Muscle of leg (tissue), 3 donors: ENCODE measurements at regions not wholly inside any gene's neighbourhood (a gene's known extent, or its start where the extent isn't known, plus 50 kb on each side); places are given as distances from the start of the nearest gene placed in this dataset.

ENCODE experiments used
- DNase-seq: peaks from one replicate; pipeline ENCODE4 v3.0.0; 2013
- H3K27ac ChIP-seq: one replicate; pipeline ENCODE4 v1.5.1; 2013; ENCODE audit warnings: mild to moderate bottlenecking, low read length, control low read depth
- H3K27me3 ChIP-seq: one replicate; pipeline ENCODE4 v1.6.1; 2013; ENCODE audit warnings: low read length; ENCODE audit not compliant: control insufficient read depth, insufficient read depth
- H3K36me3 ChIP-seq: one replicate; pipeline ENCODE4 v1.6.1; 2013; ENCODE audit warnings: low read length; ENCODE audit not compliant: control insufficient read depth, insufficient read depth
- H3K4me1 ChIP-seq: one replicate; pipeline ENCODE4 v1.6.1; 2013; ENCODE audit warnings: low read length; ENCODE audit not compliant: control insufficient read depth, insufficient read depth
- H3K4me3 ChIP-seq: one replicate; pipeline ENCODE4 v1.5.1; 2013; ENCODE audit warnings: low read length, control low read depth
- H3K9me3 ChIP-seq: replicated peaks from 2 replicates; pipeline ENCODE4 v1.6.1; 2013; ENCODE audit warnings: low read depth, low read length; ENCODE audit not compliant: control insufficient read depth
- WGBS: methylation state at CpG from one replicate; pipeline ENCODE4 v1.1.5; 2013; ENCODE audit warnings: missing lambda C conversion rate; ENCODE audit not compliant: insufficient coverage; 5-methylcytosine and 5-hydroxymethylcytosine counted together

- 46% methylated on average over 12 of the region's 15 CpGs for WGBS
- no peak for DNase-seq
- H3K27ac ChIP-seq = peak overlapping the region; percentile 85
- no peaks in the 10 kb centered on the region for H3K9me3 ChIP-seq
- peaks cover 23% of the 10 kb centered on the region for H3K36me3 ChIP-seq
- peaks cover 43% of the 10 kb centered on the region for H3K27me3 ChIP-seq
- peaks cover 93% of the 10 kb centered on the region for H3K4me1 ChIP-seq
- H3K4me3 ChIP-seq = no peak overlapping the region
These were observed 81.1 kb upstream of the SLCO4A1 start for GRCh38 chr20:62561182-62561581.

GRCh38 chr20:62561948-62562347 lies 80.4 kb upstream of the SLCO4A1 start:
- 31% methylated on average over 13 of the region's 16 CpGs for WGBS
- no peak for DNase-seq
- Histone ChIP-seq H3K9me3 (no peaks in the 10 kb centered on the region), H3K27me3 (peaks cover 36% of the 10 kb centered on the region), H3K4me3 (no peak overlapping the region), H3K36me3 (peaks cover 23% of the 10 kb centered on the region), H3K27ac (peak overlapping the region; percentile 85), H3K4me1 (peaks cover 94% of the 10 kb centered on the region)

- Histone ChIP-seq H3K27ac (peak overlapping the region; percentile 85), H3K4me3 (no peak overlapping the region)
- 78% methylated on average over 17 of the region's 18 CpGs for WGBS
These were observed 79.5 kb upstream of the SLCO4A1 start for GRCh38 chr20:62562831-62563230.

GRCh38 chr20:62563561-62563960 lies 78.7 kb upstream of the SLCO4A1 start:
- WGBS = 77% methylated on average over 7 of the region's 15 CpGs
- peaks cover 23% of the 10 kb centered on the region for H3K36me3 ChIP-seq
- H3K27ac ChIP-seq = peak overlapping the region; percentile 59
- no peak overlapping the region for H3K4me3 ChIP-seq
- no peak for DNase-seq
- peaks cover 26% of the 10 kb centered on the region for H3K27me3 ChIP-seq
- no peaks in the 10 kb centered on the region for H3K9me3 ChIP-seq
- H3K4me1 ChIP-seq = peaks cover 98% of the 10 kb centered on the region

More at GRCh38 chr20:62562831-62563230, 79.5 kb upstream of the SLCO4A1 start:
- peaks cover 98% of the 10 kb centered on the region for H3K4me1 ChIP-seq
- H3K9me3 ChIP-seq = no peaks in the 10 kb centered on the region
- peaks cover 33% of the 10 kb centered on the region for H3K27me3 ChIP-seq
- no peak for DNase-seq
- peaks cover 23% of the 10 kb centered on the region for H3K36me3 ChIP-seq

GRCh38 chr20:62564456-62565245 lies 77.7 kb upstream of the SLCO4A1 start:
- Histone ChIP-seq H3K36me3 (peaks cover 22% of the 10 kb centered on the region), H3K4me1 (peaks cover 99% of the 10 kb centered on the region), H3K9me3 (no peaks in the 10 kb centered on the region), H3K27me3 (peaks cover 18% of the 10 kb centered on the region), H3K4me3 (no peak overlapping the region), H3K27ac (peak overlapping the region; percentile 59)
- no peak for DNase-seq
- WGBS = 80% methylated on average over 39 of the region's 42 CpGs

- DNase-seq = no peak
- H3K36me3 ChIP-seq = peaks cover 22% of the 10 kb centered on the region
- no peak overlapping the region for H3K4me3 ChIP-seq
- H3K9me3 ChIP-seq = no peaks in the 10 kb centered on the region
- peak overlapping the region; percentile 49 for H3K27ac ChIP-seq
- H3K4me1 ChIP-seq = peaks cover 91% of the 10 kb centered on the region
- peaks cover 10% of the 10 kb centered on the region for H3K27me3 ChIP-seq
- WGBS = 64% methylated on average over 2 of the region's 11 CpGs
These were observed 76.0 kb upstream of the SLCO4A1 start for GRCh38 chr20:62566266-62566665.

- no peaks in the 10 kb centered on the region for H3K9me3 ChIP-seq
- H3K36me3 ChIP-seq = peaks cover 22% of the 10 kb centered on the region
- peaks cover 87% of the 10 kb centered on the region for H3K4me1 ChIP-seq
- H3K4me3 ChIP-seq = no peak overlapping the region
- 80% methylated on average over 15 of the region's 18 CpGs for WGBS
- DNase-seq = no peak
- H3K27ac ChIP-seq = peak overlapping the region; percentile 49
- H3K27me3 ChIP-seq = peaks cover 5% of the 10 kb centered on the region
These were observed 75.5 kb upstream of the SLCO4A1 start for GRCh38 chr20:62566771-62567170.

- H3K36me3 ChIP-seq = peaks cover 22% of the 10 kb centered on the region
- peak; percentile 69 for DNase-seq
- 71% methylated on average over 21 of the region's 25 CpGs for WGBS
- H3K4me3 ChIP-seq = no peak overlapping the region
- peak overlapping the region; percentile 53 for H3K27ac ChIP-seq
- H3K9me3 ChIP-seq = no peaks in the 10 kb centered on the region
- peaks cover 2% of the 10 kb centered on the region for H3K27me3 ChIP-seq
- H3K4me1 ChIP-seq = peaks cover 80% of the 10 kb centered on the region
These were observed 74.9 kb upstream of the SLCO4A1 start for GRCh38 chr20:62567246-62568044.

GRCh38 chr20:62568045-62568389 lies 74.3 kb upstream of the SLCO4A1 start:
- Histone ChIP-seq H3K4me1 (peaks cover 75% of the 10 kb centered on the region), H3K4me3 (no peak overlapping the region), H3K27me3 (peaks cover 5% of the 10 kb centered on the region), H3K9me3 (no peaks in the 10 kb centered on the region), H3K36me3 (peaks cover 25% of the 10 kb centered on the region), H3K27ac (peak overlapping the region; percentile 53)
- WGBS = 79% methylated on average over 8 of the region's 8 CpGs
- no peak for DNase-seq

- no peaks in the 10 kb centered on the region for H3K9me3 ChIP-seq
- H3K36me3 ChIP-seq = peaks cover 18% of the 10 kb centered on the region
- peaks cover 9% of the 10 kb centered on the region for H3K27me3 ChIP-seq
- WGBS = 65% methylated on average over 19 of the region's 19 CpGs
- no peak overlapping the region for H3K4me3 ChIP-seq
- H3K27ac ChIP-seq = peak overlapping the region; percentile 29
- DNase-seq = no peak
- H3K4me1 ChIP-seq = peaks cover 59% of the 10 kb centered on the region
These were observed 72.7 kb upstream of the SLCO4A1 start for GRCh38 chr20:62569615-62570014.
